BJ (cell line): ENCODE measurements at regions not wholly inside any gene's neighbourhood (a gene's known extent, or its start where the extent isn't known, plus 50 kb on each side); places are given as distances from the start of the nearest gene placed in this dataset.

Source experiments
- CTCF ChIA-PET: fragments of 350-600 bp; formaldehyde crosslinking; extraction: SDS; loops from one replicate; lab custom pipeline; 2021; ENCODE audit warnings: antibody characterized with exemption, inconsistent platforms; lab: Yijun Ruan, JAX
- POLR2A ChIA-PET: fragments of 300-600 bp; sonication (Branson Sonifier 250); formaldehyde crosslinking; extraction: SDS; loops from one replicate; lab custom pipeline; 2021; ENCODE audit warnings: antibody characterized with exemption; lab: Charles Lee
- DNase-seq: peaks from one replicate; pipeline ENCODE4 v3.0.0-alpha.2; 2011; ENCODE audit warnings: low read depth
- H3K27me3 ChIP-seq: 2 replicates; pipeline ENCODE4 v1.6.0; 2011; ENCODE audit warnings: low read length; ENCODE audit not compliant: control insufficient read depth, insufficient read depth
- H3K36me3 ChIP-seq: 2 replicates; pipeline ENCODE4 v1.5.1; 2011; ENCODE audit warnings: low read length; ENCODE audit not compliant: control insufficient read depth, insufficient read depth
- H3K4me3 ChIP-seq: 2 replicates; pipeline ENCODE4 v1.5.1; 2011; ENCODE audit warnings: low read depth, mild to moderate bottlenecking, control low read depth, low read length
- CTCF ChIP-seq: IDR thresholded peaks from 2 replicates; pipeline ENCODE4 v1.5.1; 2011; ENCODE audit warnings: low read depth, mild to moderate bottlenecking, control low read depth, inconsistent platforms, low read length, moderate library complexity; ENCODE audit not compliant: insufficient read depth

- Histone ChIP-seq H3K36me3 (peaks cover 2% of the 10 kb centered on the region), H3K4me3 (no peak overlapping the region), H3K27me3 (no peaks in the 10 kb centered on the region)
- no peak for DNase-seq
- TF ChIP-seq CTCF = no peak
- POLR2A ChIA-PET = no interaction called here
- CTCF ChIA-PET = no interaction called here
Measured at GRCh38 chr4:122234686-122235085, 82.6 kb downstream of the BLTP1 start.

GRCh38 chr4:122243785-122244184, 91.7 kb downstream of the BLTP1 start:
- ChIA-PET CTCF (no interaction called here), POLR2A (no interaction called here)
- no peak overlapping the region for H3K4me3 ChIP-seq
- no peaks in the 10 kb centered on the region for H3K27me3 ChIP-seq
- no peak for TF ChIP-seq CTCF
- no peaks in the 10 kb centered on the region; the same call in 1 of the 2 replicates for H3K36me3 ChIP-seq
- DNase-seq = no peak

GRCh38 chr4:122244764-122245163, 92.6 kb downstream of the BLTP1 start:
- DNase-seq = no peak
- ChIA-PET CTCF (interaction anchor here (0.6 to 1.2 kb wide), 2 partner anchors 119 to 344 kb away, joined by 3 to 6 read pairs; no protein-coding TSS in a partner anchor), POLR2A (no interaction called here)
- no peak for TF ChIP-seq CTCF
- no peaks in the 10 kb centered on the region; the same call in none of the 2 replicates for H3K36me3 ChIP-seq
- no peaks in the 10 kb centered on the region for H3K27me3 ChIP-seq
- no peak overlapping the region for H3K4me3 ChIP-seq

GRCh38 chr4:122246551-122246950, 94.4 kb downstream of the BLTP1 start:
- H3K4me3 ChIP-seq = no peak overlapping the region
- ChIA-PET CTCF (interaction anchor here (0.8 to 1.5 kb wide), 2 partner anchors 15 to 23 kb away, joined by 3 read pairs; no protein-coding TSS in a partner anchor), POLR2A (no interaction called here)
- peaks cover 1% of the 10 kb centered on the region for H3K36me3 ChIP-seq
- DNase-seq = no peak
- TF ChIP-seq CTCF = no peak
- no peaks in the 10 kb centered on the region for H3K27me3 ChIP-seq

GRCh38 chr4:122249357-122249756, 97.2 kb downstream of the BLTP1 start:
- peaks cover 5% of the 10 kb centered on the region for H3K36me3 ChIP-seq
- DNase-seq = no peak
- TF ChIP-seq CTCF = no peak
- H3K27me3 ChIP-seq = no peaks in the 10 kb centered on the region
- ChIA-PET CTCF (interaction anchor here (1.0 to 1.4 kb wide), 2 partner anchors 25 to 33 kb away, joined by 3 read pairs; no protein-coding TSS in a partner anchor), POLR2A (no interaction called here)
- no peak overlapping the region for H3K4me3 ChIP-seq
